Transverse colon (tissue), 4 donors: ENCODE measurements at regions not wholly inside any gene's neighbourhood (a gene's known extent, or its start where the extent isn't known, plus 50 kb on each side); places are given as distances from the start of the nearest gene placed in this dataset.

Experiments used
- DNase-seq: peaks from one replicate; pipeline ENCODE4 v3.0.0-alpha.2; 2019
- H3K27ac ChIP-seq, 4 donors: fragments of 200-600 bp; sonication (generic); 2 replicates each; pipeline ENCODE4 v1.5.1; 2016 to 2018; ENCODE audit warnings: inconsistent platforms in 4 of 4
- H3K27me3 ChIP-seq: fragments of 200-600 bp; sonication (generic); 2 replicates; pipeline ENCODE4 v1.5.1; 2017; ENCODE audit warnings: inconsistent platforms
- H3K36me3 ChIP-seq, 4 donors: fragments of 200-600 bp; sonication (generic); 2 replicates each; pipeline ENCODE4 v1.5.1; 2017 to 2019; ENCODE audit warnings: inconsistent platforms in 4 of 4
- H3K4me1 ChIP-seq, 4 donors: fragments of 200-600 bp; sonication (generic); 2 replicates each; pipeline ENCODE4 v1.5.1; 2017 to 2020; ENCODE audit warnings: inconsistent platforms in 4 of 4
- H3K4me3 ChIP-seq, 4 donors: fragments of 200-600 bp; sonication (generic); 1 replicate in 1 of 4; 2 replicates in 3 of 4; pipeline versions ENCODE4 v1.5.1 to v1.6.1; 2017 to 2019; ENCODE audit warnings: inconsistent platforms in 4 of 4
- H3K9me3 ChIP-seq, 2 donors: fragments of 200-600 bp; sonication (generic); 2 replicates each; pipeline ENCODE4 v1.5.1; 2017 to 2019; ENCODE audit warnings: inconsistent platforms in 2 of 2
- CTCF ChIP-seq, 5 experiments: fragments of 200-600 bp in 3 of 5; fragments of 450-650 bp in 2 of 5; sonication (generic) in 3 of 5; IDR thresholded peaks; 1 replicate in 2 of 5; 2 replicates in 3 of 5; pipeline ENCODE4 v1.5.1; 2016 to 2017; ENCODE audit warnings: antibody characterized with exemption in 5 of 5, inconsistent platforms in 3 of 5, mild to moderate bottlenecking in 2 of 5, moderate library complexity in 1 of 5
- EP300 ChIP-seq: sonication (generic); formaldehyde crosslinking; IDR thresholded peaks from one replicate; pipeline ENCODE4 v1.6.1; 2017; ENCODE audit warnings: antibody characterized with exemption, low read depth
- POLR2A ChIP-seq: fragments of 450-650 bp; IDR thresholded peaks from one replicate; pipeline ENCODE4 v1.6.1; 2016; ENCODE audit warnings: antibody characterized with exemption, mild to moderate bottlenecking, moderate library complexity
- POLR2AphosphoS5 ChIP-seq, 3 donors: sonication (generic); formaldehyde crosslinking; IDR thresholded peaks; one replicate each; pipeline ENCODE4 v1.6.1; 2016; ENCODE audit warnings: antibody characterized with exemption in 3 of 3
- WGBS, 2 donors: methylation state at CpG; one replicate each; pipeline ENCODE4 v1.1.5; 2018; ENCODE audit warnings: low coverage in 1 of 2; 5-methylcytosine and 5-hydroxymethylcytosine counted together
- in situ Hi-C, 4 donors: fragments of 200-750 bp; cut with MboI; loops; one replicate each; pipeline versions ENCODE4 v1.15.0 to v1.15.1; 2017; ENCODE audit warnings: low sequenced_read_pairs in 3 of 4, low pct_ligation_motif_present in 1 of 4, low pct_unique_long_range_greater_than_20kb in 1 of 4
- intact Hi-C: fragments of 100-400 bp; cut with DNase I; formaldehyde crosslinking; loops from one replicate; pipeline ENCODE4 v1.15.1; 2023; ENCODE audit warnings: low total_unique reads

- intact Hi-C loops, result no loop called here
- Histone ChIP-seq H3K36me3 (no peaks in the 10 kb centered on the region), H3K27me3 (no peaks in the 10 kb centered on the region), H3K27ac (no peak overlapping the region), H3K4me1 (no peaks in the 10 kb centered on the region), H3K4me3 (no peak overlapping the region), H3K9me3 (no peaks in the 10 kb centered on the region)
- no peak for TF ChIP-seq CTCF (IDR thresholded peaks at IDR 0.05)
- TF ChIP-seq EP300, result no peak
- TF ChIP-seq POLR2A, result no peak
- no peak for TF ChIP-seq POLR2AphosphoS5 (IDR thresholded peaks at IDR 0.05)
- in situ Hi-C loops, result no loop called here
- DNase-seq, result no peak
Measured at GRCh38 chr18:72470391-72470790, 73.8 kb downstream of the CBLN2 start.

DNA sequence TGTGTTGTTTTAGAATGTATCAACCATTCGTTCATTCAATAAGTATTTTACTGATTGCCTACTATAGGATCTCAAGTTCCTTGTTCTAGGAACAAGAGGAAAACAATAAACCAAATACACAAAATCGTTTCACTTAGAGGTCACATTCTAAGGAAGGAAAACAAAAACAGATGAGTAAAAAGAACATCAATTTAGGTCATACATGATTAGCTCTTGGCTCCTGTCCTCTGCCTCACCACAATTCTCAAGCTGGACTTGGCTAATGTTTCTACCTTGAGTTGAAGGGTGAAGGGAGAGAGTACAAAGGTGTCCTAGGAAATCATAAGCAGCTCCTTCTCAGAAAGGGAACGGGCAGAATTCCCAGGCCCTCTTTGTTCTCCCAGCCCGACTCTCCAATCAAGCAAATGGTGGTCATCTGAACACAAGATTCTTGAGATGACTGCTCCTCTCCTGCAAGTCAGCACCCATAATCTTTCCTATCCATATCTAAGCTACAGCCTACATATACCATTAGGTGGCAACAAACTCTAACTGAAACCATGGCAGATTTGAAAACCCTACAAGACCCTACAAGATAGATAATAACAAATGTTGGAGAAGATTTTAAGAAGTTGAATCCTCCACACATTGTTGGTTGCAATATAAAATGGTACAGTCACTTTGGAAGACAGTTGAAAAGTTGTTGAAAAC, 76.0 kb downstream of the CBLN2 start:
- in situ Hi-C loops, result no loop called here

GRCh38 chr18:72460210-72460680, 83.9 kb downstream of the CBLN2 start:
- H3K27ac ChIP-seq, result no peak overlapping the region
- no peak for TF ChIP-seq POLR2A
- H3K4me1 ChIP-seq, result no peaks in the 10 kb centered on the region
- intact Hi-C loops, result no loop called here
- no peak for DNase-seq
- H3K4me3 ChIP-seq, result no peak overlapping the region
- WGBS, 2 donors, result 65 to 71% methylated on average over 1 of the region's 1 CpG
- no peaks in the 10 kb centered on the region for H3K36me3 ChIP-seq
- H3K9me3 ChIP-seq, result no peaks in the 10 kb centered on the region
- no peaks in the 10 kb centered on the region for H3K27me3 ChIP-seq
- in situ Hi-C loops, result no loop called here

More for the DNA sequence above, 76.0 kb downstream of the CBLN2 start:
- H3K4me3 ChIP-seq, result no peak overlapping the region
- intact Hi-C loops, result no loop called here
- H3K36me3 ChIP-seq, result no peaks in the 10 kb centered on the region
- H3K27me3 ChIP-seq, result no peaks in the 10 kb centered on the region
- no peaks in the 10 kb centered on the region for H3K4me1 ChIP-seq
- WGBS, 2 donors, result 57 to 58% methylated on average over 4 of the region's 4 CpGs
- no peak overlapping the region for H3K27ac ChIP-seq
- H3K9me3 ChIP-seq, result no peaks in the 10 kb centered on the region
- no peak for DNase-seq
- TF ChIP-seq POLR2A, result no peak
- TF ChIP-seq POLR2AphosphoS5 (IDR thresholded peaks at IDR 0.05), result no peak
- TF ChIP-seq EP300, result no peak
- TF ChIP-seq CTCF (IDR thresholded peaks at IDR 0.05), result no peak

- Histone ChIP-seq H3K36me3 (no peaks in the 10 kb centered on the region), H3K9me3 (no peaks in the 10 kb centered on the region), H3K4me1 (no peaks in the 10 kb centered on the region), H3K27ac (no peak overlapping the region), H3K27me3 (no peaks in the 10 kb centered on the region), H3K4me3 (no peak overlapping the region)
- in situ Hi-C loops, result no loop called here
- intact Hi-C loops, result no loop called here
- TF ChIP-seq POLR2AphosphoS5 (IDR thresholded peaks at IDR 0.05), result no peak
- no peak for TF ChIP-seq EP300
- no peak for TF ChIP-seq CTCF (IDR thresholded peaks at IDR 0.05)
- no peak for TF ChIP-seq POLR2A
- no peak for DNase-seq
Measured at GRCh38 chr18:72458271-72458670, 85.9 kb downstream of the CBLN2 start.

- H3K36me3 ChIP-seq, result no peaks in the 10 kb centered on the region
- H3K27ac ChIP-seq, result no peak overlapping the region
- no peaks in the 10 kb centered on the region for H3K9me3 ChIP-seq
- H3K27me3 ChIP-seq, result no peaks in the 10 kb centered on the region
- H3K4me3 ChIP-seq, result no peak overlapping the region
- H3K4me1 ChIP-seq, result no peaks in the 10 kb centered on the region
- DNase-seq, result no peak
- intact Hi-C loops, result no loop called here
- WGBS, 2 donors, result 85 to 95% methylated on average over 1 of the region's 1 CpG
- TF ChIP-seq POLR2AphosphoS5 (IDR thresholded peaks at IDR 0.05), result no peak
- TF ChIP-seq CTCF (IDR thresholded peaks at IDR 0.05), result no peak
- in situ Hi-C loops, result no loop called here
Measured at GRCh38 chr18:72456802-72457201, 87.3 kb downstream of the CBLN2 start.
